Naive thymus-derived CD8-positive, alpha-beta T cell (primary cell): ENCODE measurements at regions not wholly inside any gene's neighbourhood (a gene's known extent, or its start where the extent isn't known, plus 50 kb on each side); places are given as distances from the start of the nearest gene placed in this dataset.
"Not testable (repeated sequence)": the region's sequence is repeated elsewhere in the genome, so short reads cannot be mapped to it uniquely, and the experiment has no call there.

Experiments used
- ATAC-seq, 2 donors: fragments of 150-1000 bp; cut with Tn5 transposase in 1 of 2; sonication (Bioruptor Pico), chemical (Tn5 transposase) in 1 of 2; 1 replicate in 1 of 2; 2 replicates in 1 of 2; pipeline ENCODE4 v1.10.0; 2021; ENCODE audit warnings: mild to moderate bottlenecking in 2 of 2, moderate library complexity in 2 of 2
- POLR2A ChIA-PET: fragments of 350-600 bp; sonication (Branson Sonifier 250); formaldehyde crosslinking; loops from one replicate; lab custom pipeline; 2021; ENCODE audit warnings: antibody characterized with exemption; lab: Charles Lee
- DNase-seq, 10 donors: peaks; one replicate each; pipeline versions ENCODE4 v3.0.0 to v3.0.0-alpha.2; 2020 to 2022
- H3K27ac Mint-ChIP-seq, 10 donors: one replicate each; pipeline ENCODE4 v1.8.0; 2020 to 2022; ENCODE audit warnings: mild to moderate bottlenecking in 10 of 10, mixed read lengths in 10 of 10, moderate library complexity in 4 of 10, inconsistent platforms in 1 of 10
- H3K27me3 Mint-ChIP-seq, 5 donors: one replicate each; pipeline ENCODE4 v1.8.0; 2021 to 2022; ENCODE audit warnings: mixed read lengths in 5 of 5
- H3K36me3 Mint-ChIP-seq, 3 donors: one replicate each; pipeline ENCODE4 v1.8.0; 2020 to 2022; ENCODE audit warnings: mixed read lengths in 3 of 3, mild to moderate bottlenecking in 2 of 3, inconsistent platforms in 1 of 3
- H3K4me1 Mint-ChIP-seq, 4 donors: one replicate each; pipeline ENCODE4 v1.8.0; 2021 to 2022; ENCODE audit warnings: mixed read lengths in 4 of 4
- H3K4me3 Mint-ChIP-seq, 10 donors: one replicate each; pipeline ENCODE4 v1.8.0; 2020 to 2022; ENCODE audit warnings: mild to moderate bottlenecking in 10 of 10, mixed read lengths in 10 of 10, moderate library complexity in 6 of 10, inconsistent platforms in 1 of 10
- H3K9me3 Mint-ChIP-seq, 9 donors: one replicate each; pipeline ENCODE4 v1.8.0; 2020 to 2022; ENCODE audit warnings: mixed read lengths in 9 of 9, mild to moderate bottlenecking in 3 of 9, inconsistent platforms in 1 of 9, moderate library complexity in 1 of 9

GRCh38 chr14:37778135-37778943 lies 182.9 kb downstream of the TTC6 start:
- no peak overlapping the region for H3K27ac Mint-ChIP-seq
- no peaks in the 10 kb centered on the region for H3K36me3 Mint-ChIP-seq
- peaks cover 0 to 9% (median 0%) of the 10 kb centered on the region in 5 donors for H3K27me3 Mint-ChIP-seq
- H3K9me3 Mint-ChIP-seq = peaks cover 2 to 48% (median 19%) of the 10 kb centered on the region in 9 donors
- no peak overlapping the region for H3K4me3 Mint-ChIP-seq
- POLR2A ChIA-PET = no interaction called here
- DNase-seq (peak in 1 of 10 donors; percentile 45), ATAC-seq (no peak)
- H3K4me1 Mint-ChIP-seq = no peaks in the 10 kb centered on the region

- Mint-ChIP-seq H3K27ac (no peak overlapping the region), H3K4me1 (no peaks in the 10 kb centered on the region), H3K36me3 (no peaks in the 10 kb centered on the region), H3K27me3 (peaks cover 0 to 14% (median 0%) of the 10 kb centered on the region in 5 donors), H3K4me3 (no peak overlapping the region), H3K9me3 (peaks cover 5 to 49% (median 19%) of the 10 kb centered on the region in 9 donors)
- no peak for ATAC-seq
- POLR2A ChIA-PET = no interaction called here
- DNase-seq = no peak
These were observed 184.1 kb downstream of the TTC6 start for GRCh38 chr14:37779480-37779879.

- ATAC-seq, POLR2A ChIA-PET, H3K4me1 Mint-ChIP-seq, H3K36me3 Mint-ChIP-seq, DNase-seq, H3K4me3 Mint-ChIP-seq, H3K27ac Mint-ChIP-seq: not testable (repeated sequence)
- Mint-ChIP-seq H3K27me3 (peaks cover 0 to 21% (median 0%) of the 10 kb centered on the region in 5 donors), H3K9me3 (peaks cover 5 to 54% (median 16%) of the 10 kb centered on the region in 9 donors)
These were observed 185.3 kb downstream of the TTC6 start for GRCh38 chr14:37780731-37781130.

- H3K27ac Mint-ChIP-seq, H3K4me1 Mint-ChIP-seq, H3K4me3 Mint-ChIP-seq, H3K36me3 Mint-ChIP-seq, DNase-seq, POLR2A ChIA-PET, ATAC-seq: not testable (repeated sequence)
- Mint-ChIP-seq H3K9me3 (peaks cover 3 to 36% (median 11%) of the 10 kb centered on the region in 9 donors), H3K27me3 (peaks cover 0 to 17% (median 0%) of the 10 kb centered on the region in 5 donors)
These were observed 188.9 kb downstream of the TTC6 start for GRCh38 chr14:37784203-37784826.

- H3K4me1 Mint-ChIP-seq, POLR2A ChIA-PET, DNase-seq, H3K27ac Mint-ChIP-seq, H3K36me3 Mint-ChIP-seq, ATAC-seq, H3K4me3 Mint-ChIP-seq: not testable (repeated sequence)
- Mint-ChIP-seq H3K9me3 (peaks cover 3 to 36% (median 11%) of the 10 kb centered on the region in 9 donors), H3K27me3 (peaks cover 0 to 17% (median 0%) of the 10 kb centered on the region in 5 donors)
These were observed 189.4 kb downstream of the TTC6 start for GRCh38 chr14:37784827-37785223.

GRCh38 chr14:37785298-37785697 lies 189.9 kb downstream of the TTC6 start:
- Mint-ChIP-seq H3K9me3 (peaks cover 3 to 36% (median 8%) of the 10 kb centered on the region in 9 donors), H3K27me3 (peaks cover 0 to 17% (median 0%) of the 10 kb centered on the region in 5 donors)
- H3K27ac Mint-ChIP-seq, DNase-seq, POLR2A ChIA-PET, H3K36me3 Mint-ChIP-seq, H3K4me3 Mint-ChIP-seq, ATAC-seq, H3K4me1 Mint-ChIP-seq: not testable (repeated sequence)

GRCh38 chr14:37786114-37786625 lies 190.7 kb downstream of the TTC6 start:
- POLR2A ChIA-PET, H3K36me3 Mint-ChIP-seq, H3K4me1 Mint-ChIP-seq, DNase-seq, H3K27ac Mint-ChIP-seq, ATAC-seq, H3K4me3 Mint-ChIP-seq: not testable (repeated sequence)
- Mint-ChIP-seq H3K27me3 (peaks cover 0 to 17% (median 0%) of the 10 kb centered on the region in 5 donors), H3K9me3 (peaks cover under 1 to 27% (median 6%) of the 10 kb centered on the region in 9 donors)

GRCh38 chr14:37787879-37788494 lies 192.6 kb downstream of the TTC6 start:
- Mint-ChIP-seq H3K4me1 (no peaks in the 10 kb centered on the region), H3K9me3 (peaks cover 0 to 27% (median 3%) of the 10 kb centered on the region in 9 donors), H3K4me3 (no peak overlapping the region), H3K27ac (no peak overlapping the region), H3K36me3 (no peaks in the 10 kb centered on the region), H3K27me3 (peaks cover 0 to 17% (median 0%) of the 10 kb centered on the region in 5 donors)
- POLR2A ChIA-PET = no interaction called here
- DNase-seq (no peak), ATAC-seq (no peak)

- Mint-ChIP-seq H3K27me3 (peaks cover 0 to 11% (median 0%) of the 10 kb centered on the region in 5 donors), H3K4me3 (no peak overlapping the region), H3K9me3 (peaks cover 0 to 4% (median 0%) of the 10 kb centered on the region in 9 donors), H3K4me1 (no peaks in the 10 kb centered on the region), H3K27ac (no peak overlapping the region), H3K36me3 (no peaks in the 10 kb centered on the region)
- no peak for DNase-seq
- ATAC-seq = no peak
- POLR2A ChIA-PET = no interaction called here
These were observed 196.1 kb downstream of the TTC6 start for GRCh38 chr14:37791384-37792036.

- Mint-ChIP-seq H3K4me3 (no peak overlapping the region), H3K27ac (no peak overlapping the region), H3K9me3 (peaks cover 0 to 4% (median 0%) of the 10 kb centered on the region in 9 donors), H3K4me1 (no peaks in the 10 kb centered on the region), H3K36me3 (no peaks in the 10 kb centered on the region), H3K27me3 (peaks cover 0 to 11% (median 0%) of the 10 kb centered on the region in 5 donors)
- no peak for DNase-seq
- POLR2A ChIA-PET = no interaction called here
- ATAC-seq = no peak
These were observed 196.7 kb downstream of the TTC6 start for GRCh38 chr14:37792124-37792523.

- no peak for DNase-seq
- Mint-ChIP-seq H3K4me1 (no peaks in the 10 kb centered on the region), H3K9me3 (peaks cover 0 to 6% (median 0%) of the 10 kb centered on the region in 9 donors), H3K27me3 (peaks cover 0 to 6% (median 0%) of the 10 kb centered on the region in 5 donors), H3K4me3 (no peak overlapping the region), H3K36me3 (no peaks in the 10 kb centered on the region), H3K27ac (no peak overlapping the region)
- POLR2A ChIA-PET = no interaction called here
- no peak for ATAC-seq
These were observed 201.4 kb downstream of the TTC6 start for GRCh38 chr14:37796703-37797416.

GRCh38 chr14:37797675-37798074 lies 202.2 kb downstream of the TTC6 start:
- POLR2A ChIA-PET = no interaction called here
- no peak for ATAC-seq
- DNase-seq = no peak
- H3K36me3 Mint-ChIP-seq = no peaks in the 10 kb centered on the region
- no peaks in the 10 kb centered on the region for H3K4me1 Mint-ChIP-seq
- H3K27me3 Mint-ChIP-seq = peaks cover 0 to 6% (median 0%) of the 10 kb centered on the region in 5 donors
- H3K9me3 Mint-ChIP-seq = peaks cover 0 to 6% (median 0%) of the 10 kb centered on the region in 9 donors
- no peak overlapping the region for H3K4me3 Mint-ChIP-seq
- H3K27ac Mint-ChIP-seq = no peak overlapping the region
